Trophoblast cell (in vitro differentiated cells and primary cell): ENCODE measurements at regions not wholly inside any gene's neighbourhood (a gene's known extent, or its start where the extent isn't known, plus 50 kb on each side); places are given as distances from the start of the nearest gene placed in this dataset.

Experiments
- DNase-seq, 2 donors: peaks; one replicate each; pipeline ENCODE4 v3.0.0-alpha.2; 2016
- H2AFZ ChIP-seq: 2 replicates; pipeline ENCODE4 v1.6.1; 2013; ENCODE audit warnings: low read length, moderate library complexity, mild to moderate bottlenecking; ENCODE audit not compliant: insufficient read depth, poor library complexity
- H2AK5ac ChIP-seq: 2 replicates; pipeline ENCODE4 v1.6.1; 2013; ENCODE audit warnings: mild to moderate bottlenecking, low read length
- H2BK120ac ChIP-seq: 2 replicates; pipeline ENCODE4 v1.6.1; 2013; ENCODE audit warnings: low read length, mild to moderate bottlenecking, moderate library complexity; ENCODE audit not compliant: insufficient read depth, poor library complexity
- H2BK12ac ChIP-seq: 2 replicates; pipeline ENCODE4 v1.6.1; 2013; ENCODE audit warnings: mild to moderate bottlenecking, low read length, moderate library complexity
- H2BK5ac ChIP-seq: 2 replicates; pipeline ENCODE4 v1.6.1; 2013; ENCODE audit warnings: low read length, low read depth, moderate library complexity, mild to moderate bottlenecking; ENCODE audit not compliant: poor library complexity
- H3K14ac ChIP-seq: 2 replicates; pipeline ENCODE4 v1.6.1; 2013; ENCODE audit warnings: mild to moderate bottlenecking, low read length
- H3K18ac ChIP-seq: 2 replicates; pipeline ENCODE4 v1.6.1; 2013; ENCODE audit warnings: mild to moderate bottlenecking, low read length
- H3K23ac ChIP-seq: 2 replicates; pipeline ENCODE4 v1.6.1; 2013; ENCODE audit warnings: low read length
- H3K27ac ChIP-seq: 2 replicates; pipeline ENCODE4 v1.5.1; 2013; ENCODE audit warnings: low read depth, mild to moderate bottlenecking, inconsistent platforms, low read length, moderate library complexity
- H3K27me3 ChIP-seq: 2 replicates; pipeline ENCODE4 v1.6.1; 2013; ENCODE audit warnings: inconsistent platforms, mild to moderate bottlenecking, low read length, moderate library complexity; ENCODE audit not compliant: insufficient read depth
- H3K36me3 ChIP-seq, 2 experiments: 1 replicate in 1 of 2; 2 replicates in 1 of 2; pipeline ENCODE4 v1.6.1; 2013; ENCODE audit warnings: low read length in 2 of 2, mild to moderate bottlenecking in 2 of 2, moderate library complexity in 1 of 2; ENCODE audit not compliant: insufficient read depth in 2 of 2, control insufficient read depth in 1 of 2
- H3K4ac ChIP-seq: 2 replicates; pipeline ENCODE4 v1.6.1; 2013; ENCODE audit warnings: low read depth, mild to moderate bottlenecking, low read length, moderate library complexity
- H3K4me1 ChIP-seq, 2 experiments: 1 replicate in 1 of 2; 2 replicates in 1 of 2; pipeline ENCODE4 v1.6.1; 2013; ENCODE audit warnings: low read length in 2 of 2, mild to moderate bottlenecking in 2 of 2, moderate library complexity in 1 of 2; ENCODE audit not compliant: insufficient read depth in 2 of 2, control insufficient read depth in 1 of 2
- H3K4me2 ChIP-seq: 2 replicates; pipeline ENCODE4 v1.6.1; 2013; ENCODE audit warnings: inconsistent platforms, mild to moderate bottlenecking, low read length, moderate library complexity
- H3K4me3 ChIP-seq: 2 replicates; pipeline ENCODE4 v1.5.1; 2013; ENCODE audit warnings: mild to moderate bottlenecking, low read depth, low read length, inconsistent platforms
- H3K79me1 ChIP-seq: one replicate; pipeline ENCODE4 v1.6.1; 2013; ENCODE audit warnings: low read length
- H3K79me2 ChIP-seq: 2 replicates; pipeline ENCODE4 v1.6.1; 2013; ENCODE audit warnings: low read length, mild to moderate bottlenecking; ENCODE audit not compliant: control insufficient read depth, insufficient read depth, poor library complexity
- H3K9ac ChIP-seq: 2 replicates; pipeline ENCODE4 v1.6.1; 2013; ENCODE audit warnings: mild to moderate bottlenecking, low read length
- H3K9me3 ChIP-seq: 2 replicates; pipeline ENCODE4 v1.6.1; 2013; ENCODE audit warnings: low read depth, mild to moderate bottlenecking, control low read depth, inconsistent platforms, low read length; ENCODE audit not compliant: insufficient read depth
- H4K12ac ChIP-seq: 2 replicates; pipeline ENCODE4 v1.6.1; 2013; ENCODE audit warnings: low read depth, mild to moderate bottlenecking, low read length, moderate library complexity
- H4K8ac ChIP-seq: 2 replicates; pipeline ENCODE4 v1.6.1; 2013; ENCODE audit warnings: low read depth, mild to moderate bottlenecking, low read length, moderate library complexity
- H4K91ac ChIP-seq: one replicate; pipeline ENCODE4 v1.6.1; 2013; ENCODE audit warnings: low read depth, mild to moderate bottlenecking, low read length, moderate library complexity
- WGBS: extraction: QIAGEN DNeasy Blood & Tissue Kit; methylation state at CpG from one replicate; pipeline ENCODE4 v1.1.7; 2013; ENCODE audit warnings: missing lambda C conversion rate; ENCODE audit not compliant: insufficient read length, insufficient coverage; ENCODE audit errors: extremely low coverage; 5-methylcytosine and 5-hydroxymethylcytosine counted together

DNA sequence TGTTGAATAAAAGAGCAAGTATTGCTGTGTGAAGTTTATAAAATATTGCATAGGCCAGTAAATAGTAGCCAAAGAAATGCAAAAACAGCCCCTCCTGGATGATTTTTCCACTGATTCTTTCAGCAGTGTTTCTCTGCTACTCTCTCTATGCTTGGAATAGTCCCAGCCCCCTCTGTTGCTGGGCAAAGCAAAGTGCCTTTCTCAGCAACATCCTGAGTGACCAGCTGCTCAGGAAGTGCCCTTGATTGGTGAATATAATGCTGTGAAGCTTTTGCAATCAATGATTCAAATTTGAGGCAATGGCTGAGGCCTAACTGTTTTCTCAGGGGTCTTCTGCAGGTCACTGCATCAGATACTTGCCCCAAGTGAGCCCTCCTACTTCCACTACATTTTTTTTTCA, 656.7 kb downstream of the ZNF674 start:
- Histone ChIP-seq H4K12ac (no peak overlapping the region), H3K14ac (no peak overlapping the region), H3K18ac (no peak overlapping the region), H3K79me1 (no peaks in the 10 kb centered on the region), H2BK120ac (no peak overlapping the region), H3K4ac (no peak overlapping the region), H2BK12ac (no peak overlapping the region), H3K9me3 (no peaks in the 10 kb centered on the region), H3K27ac (no peak overlapping the region), H3K27me3 (no peaks in the 10 kb centered on the region), H3K23ac (no peak overlapping the region), H4K8ac (no peak overlapping the region), H3K9ac (no peak overlapping the region), H3K4me2 (no peak overlapping the region), H2AK5ac (no peak overlapping the region), H3K4me3 (no peak overlapping the region), H4K91ac (no peak overlapping the region), H2BK5ac (no peak overlapping the region), H3K79me2 (no peaks in the 10 kb centered on the region), H3K36me3 (no peaks in the 10 kb centered on the region), H3K4me1 (no peaks in the 10 kb centered on the region), H2AFZ (no peak overlapping the region)
- DNase-seq = no peak

DNA sequence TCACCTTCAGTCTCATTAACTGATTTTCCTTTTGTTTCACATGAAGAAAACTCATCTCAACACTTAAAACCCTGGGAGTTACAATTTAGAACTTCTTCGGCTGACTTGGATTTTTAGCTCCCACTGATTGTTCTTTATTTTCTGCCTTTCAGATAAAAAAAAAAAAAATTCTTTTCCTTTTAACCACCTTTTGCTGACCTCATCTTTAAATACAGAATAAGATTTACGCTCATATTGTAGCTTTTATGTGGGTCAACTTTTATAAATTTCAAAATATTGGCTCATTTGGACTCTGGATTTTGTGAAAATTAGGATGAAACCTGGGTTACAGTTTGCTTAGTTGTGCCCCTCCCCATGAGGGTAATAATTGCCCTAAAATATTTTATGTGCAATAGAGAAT, 659.3 kb downstream of the ZNF674 start:
- Histone ChIP-seq H4K12ac (no peak overlapping the region), H3K4me3 (no peak overlapping the region), H3K9me3 (no peaks in the 10 kb centered on the region), H4K91ac (no peak overlapping the region), H3K27me3 (no peaks in the 10 kb centered on the region), H2BK5ac (no peak overlapping the region), H3K79me2 (no peaks in the 10 kb centered on the region), H3K4ac (no peak overlapping the region), H2AFZ (no peak overlapping the region), H3K79me1 (no peaks in the 10 kb centered on the region), H3K18ac (no peak overlapping the region), H3K4me1 (no peaks in the 10 kb centered on the region), H3K27ac (no peak overlapping the region), H3K4me2 (no peak overlapping the region), H2BK120ac (no peak overlapping the region), H2BK12ac (no peak overlapping the region), H3K9ac (no peak overlapping the region), H4K8ac (no peak overlapping the region), H3K23ac (no peak overlapping the region), H3K14ac (no peak overlapping the region), H2AK5ac (no peak overlapping the region), H3K36me3 (no peaks in the 10 kb centered on the region)
- no CpG with 5 or more reads among the region's 2 CpGs for WGBS
- no peak for DNase-seq

DNA sequence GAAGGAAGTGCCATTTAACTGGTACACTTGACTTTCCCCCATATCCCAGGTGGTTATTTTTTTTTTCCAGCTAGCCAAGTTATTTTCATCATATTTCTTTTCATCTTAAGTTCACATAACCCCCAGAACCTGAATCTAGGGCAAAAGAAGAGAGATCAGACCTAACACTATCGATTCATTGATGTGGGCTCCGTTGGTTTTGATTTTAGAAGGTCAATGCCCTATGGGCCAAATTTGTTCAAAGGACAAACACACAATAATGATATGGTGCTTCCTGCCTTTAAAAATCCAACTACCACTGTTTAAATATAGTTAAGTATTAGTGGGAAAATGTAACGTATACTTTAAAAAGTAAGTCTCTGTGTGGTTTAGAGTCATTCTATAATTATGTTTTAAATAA, 665.7 kb downstream of the ZNF674 start:
- Histone ChIP-seq H3K36me3 (no peaks in the 10 kb centered on the region), H2BK12ac (no peak overlapping the region), H3K9me3 (no peaks in the 10 kb centered on the region), H2AK5ac (no peak overlapping the region), H3K18ac (no peak overlapping the region), H3K9ac (no peak overlapping the region), H3K4me2 (no peak overlapping the region), H4K8ac (no peak overlapping the region), H4K91ac (no peak overlapping the region), H4K12ac (no peak overlapping the region), H3K4me3 (no peak overlapping the region), H3K4ac (no peak overlapping the region), H2BK5ac (no peak overlapping the region), H3K4me1 (no peaks in the 10 kb centered on the region), H3K79me2 (no peaks in the 10 kb centered on the region), H2AFZ (no peak overlapping the region), H3K79me1 (no peaks in the 10 kb centered on the region), H3K27me3 (no peaks in the 10 kb centered on the region), H2BK120ac (no peak overlapping the region), H3K23ac (no peak overlapping the region), H3K27ac (no peak overlapping the region), H3K14ac (no peak overlapping the region)
- WGBS = no CpG with 5 or more reads among the region's 3 CpGs
- DNase-seq = no peak

DNA sequence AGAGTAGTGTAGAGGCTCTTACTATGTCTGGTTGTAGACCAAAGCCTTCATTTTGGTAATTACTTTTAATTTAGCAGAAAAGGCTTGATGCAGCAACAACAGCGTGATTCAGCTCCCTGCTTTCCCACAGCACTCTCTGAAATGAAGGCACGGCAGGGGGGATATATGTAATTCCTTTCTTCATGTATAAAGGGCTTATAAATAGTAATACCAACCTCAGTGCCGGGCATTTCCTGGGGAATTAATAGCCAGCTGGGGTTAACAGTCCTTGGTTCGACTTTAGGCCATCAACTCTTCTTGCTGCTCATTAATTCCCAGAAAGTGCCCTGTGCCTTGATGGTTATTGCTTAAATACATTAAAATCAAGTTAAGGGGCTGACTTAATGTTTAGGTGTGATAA, 669.0 kb downstream of the ZNF674 start:
- Histone ChIP-seq H3K36me3 (no peaks in the 10 kb centered on the region), H4K12ac (no peak overlapping the region), H4K91ac (no peak overlapping the region), H2AK5ac (no peak overlapping the region), H3K9me3 (no peaks in the 10 kb centered on the region), H2BK12ac (no peak overlapping the region), H2BK5ac (no peak overlapping the region), H3K27ac (no peak overlapping the region), H3K14ac (no peak overlapping the region), H3K4me3 (no peak overlapping the region), H4K8ac (no peak overlapping the region), H3K18ac (no peak overlapping the region), H3K9ac (no peak overlapping the region), H3K27me3 (no peaks in the 10 kb centered on the region), H3K23ac (no peak overlapping the region), H3K4ac (no peak overlapping the region), H3K79me2 (no peaks in the 10 kb centered on the region), H2BK120ac (no peak overlapping the region), H3K79me1 (no peaks in the 10 kb centered on the region), H2AFZ (no peak overlapping the region), H3K4me2 (no peak overlapping the region), H3K4me1 (no peaks in the 10 kb centered on the region)
- DNase-seq = no peak
- no CpG with 5 or more reads among the region's 4 CpGs for whole genome bisulfite sequencing

DNA sequence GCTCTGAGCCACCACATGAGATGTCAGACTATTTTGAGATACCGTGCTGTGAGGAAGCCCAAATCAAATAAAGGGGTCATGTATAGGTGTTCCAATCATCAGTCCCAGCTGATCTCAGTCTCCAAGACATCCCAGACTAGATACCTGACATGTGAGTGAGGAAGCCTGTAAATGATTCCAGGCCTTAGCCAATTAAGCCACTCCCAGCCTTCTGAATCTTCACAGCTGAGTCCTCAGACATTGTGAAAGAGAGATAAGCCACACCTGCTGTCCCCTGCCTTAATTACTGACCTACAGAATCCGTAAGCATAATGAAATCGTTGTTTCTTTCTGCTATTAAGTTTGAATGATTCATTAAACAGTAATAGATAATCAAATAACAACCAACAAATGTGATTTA, 671.4 kb downstream of the ZNF674 start:
- H2AK5ac ChIP-seq = no peak overlapping the region
- no peaks in the 10 kb centered on the region for H3K79me2 ChIP-seq
- H3K36me3 ChIP-seq = no peaks in the 10 kb centered on the region
- no peaks in the 10 kb centered on the region for H3K27me3 ChIP-seq
- no peak overlapping the region for H3K9ac ChIP-seq
- H3K4me1 ChIP-seq = no peaks in the 10 kb centered on the region
- no peak overlapping the region for H3K18ac ChIP-seq
- H3K4me2 ChIP-seq = no peak overlapping the region
- no peak overlapping the region for H4K8ac ChIP-seq
- H3K23ac ChIP-seq = no peak overlapping the region
- no CpG with 5 or more reads among the region's 3 CpGs for WGBS
- H4K12ac ChIP-seq = no peak overlapping the region
- H3K79me1 ChIP-seq = no peaks in the 10 kb centered on the region
- H2BK12ac ChIP-seq = no peak overlapping the region
- H3K4ac ChIP-seq = no peak overlapping the region
- no peaks in the 10 kb centered on the region for H3K9me3 ChIP-seq
- H2AFZ ChIP-seq = no peak overlapping the region
- H3K27ac ChIP-seq = no peak overlapping the region
- H2BK120ac ChIP-seq = no peak overlapping the region
- no peak overlapping the region for H3K14ac ChIP-seq
- no peak overlapping the region for H2BK5ac ChIP-seq
- H3K4me3 ChIP-seq = no peak overlapping the region
- no peak overlapping the region for H4K91ac ChIP-seq
- DNase-seq = no peak
